ENCODE measurements at regions not wholly inside any gene's neighbourhood (a gene's known extent, or its start where the extent isn't known, plus 50 kb on each side); places are given as distances from the start of the nearest gene placed in this dataset.

- Histone ChIP-seq H3K36me3 (ENCODE audit: low read length) (no peaks in the 10 kb centered on the region), H3K4me3 (ENCODE audit: insufficient read depth, low read length, poor library complexity, severe bottlenecking) (no peak overlapping the region), H3K27ac (ENCODE audit: low read depth, low read length) (no peak overlapping the region), H3K9me3 (ENCODE audit: insufficient read depth, low read length) (no peaks in the 10 kb centered on the region), H3K9me2 (replicated peaks; ENCODE audit: insufficient read depth, low read length) (no peaks in the 10 kb centered on the region), H3K79me2 (ENCODE audit: insufficient read depth, low read length) (no peaks in the 10 kb centered on the region), H4K20me1 (ENCODE audit: low read depth, low read length) (no peaks in the 10 kb centered on the region), H3K9ac (ENCODE audit: low read length) (no peak overlapping the region), H3F3A (ENCODE audit: insufficient read depth) (no peaks in the 10 kb centered on the region), H2AFZ (ENCODE audit: low read depth, low read length, severe bottlenecking) (no peak overlapping the region), H3K4me2 (ENCODE audit: low read depth, low read length, poor library complexity, severe bottlenecking) (no peak overlapping the region), H3K27me3 (ENCODE audit: low read length) (no peaks in the 10 kb centered on the region)
- no peak for TF ChIP-seq EZH2phosphoT487 (conservative IDR thresholded peaks at IDR 0.05; ENCODE audit: low read length)
- TF ChIP-seq, protein P1, sequence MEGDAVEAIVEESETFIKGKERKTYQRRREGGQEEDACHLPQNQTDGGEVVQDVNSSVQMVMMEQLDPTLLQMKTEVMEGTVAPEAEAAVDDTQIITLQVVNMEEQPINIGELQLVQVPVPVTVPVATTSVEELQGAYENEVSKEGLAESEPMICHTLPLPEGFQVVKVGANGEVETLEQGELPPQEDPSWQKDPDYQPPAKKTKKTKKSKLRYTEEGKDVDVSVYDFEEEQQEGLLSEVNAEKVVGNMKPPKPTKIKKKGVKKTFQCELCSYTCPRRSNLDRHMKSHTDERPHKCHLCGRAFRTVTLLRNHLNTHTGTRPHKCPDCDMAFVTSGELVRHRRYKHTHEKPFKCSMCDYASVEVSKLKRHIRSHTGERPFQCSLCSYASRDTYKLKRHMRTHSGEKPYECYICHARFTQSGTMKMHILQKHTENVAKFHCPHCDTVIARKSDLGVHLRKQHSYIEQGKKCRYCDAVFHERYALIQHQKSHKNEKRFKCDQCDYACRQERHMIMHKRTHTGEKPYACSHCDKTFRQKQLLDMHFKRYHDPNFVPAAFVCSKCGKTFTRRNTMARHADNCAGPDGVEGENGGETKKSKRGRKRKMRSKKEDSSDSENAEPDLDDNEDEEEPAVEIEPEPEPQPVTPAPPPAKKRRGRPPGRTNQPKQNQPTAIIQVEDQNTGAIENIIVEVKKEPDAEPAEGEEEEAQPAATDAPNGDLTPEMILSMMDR (IDR thresholded peaks at IDR 0.05; ENCODE audit: insufficient read depth, low read length, poor library complexity, severe bottlenecking), result no peak
These were observed 127.8 kb upstream of the FOXA2 start for GRCh38 chr20:22711971-22712755.

GRCh38 chr20:22716821-22717351 is 132.5 kb upstream of the FOXA2 start:
- TF ChIP-seq EZH2phosphoT487 (conservative IDR thresholded peaks at IDR 0.05; ENCODE audit: low read length), result no peak
- TF ChIP-seq, protein P1 (IDR thresholded peaks at IDR 0.05; ENCODE audit: insufficient read depth, low read length, poor library complexity, severe bottlenecking), result no peak
- Histone ChIP-seq H3K9ac (ENCODE audit: low read length) (no peak overlapping the region), H3K27ac (ENCODE audit: low read depth, low read length) (no peak overlapping the region), H3K4me3 (ENCODE audit: insufficient read depth, low read length, poor library complexity, severe bottlenecking) (no peak overlapping the region), H4K20me1 (ENCODE audit: low read depth, low read length) (no peaks in the 10 kb centered on the region), H2AFZ (ENCODE audit: low read depth, low read length, severe bottlenecking) (no peak overlapping the region), H3K9me3 (ENCODE audit: insufficient read depth, low read length) (no peaks in the 10 kb centered on the region), H3K27me3 (ENCODE audit: low read length) (no peaks in the 10 kb centered on the region), H3F3A (ENCODE audit: insufficient read depth) (no peaks in the 10 kb centered on the region), H3K36me3 (ENCODE audit: low read length) (no peaks in the 10 kb centered on the region), H3K4me2 (ENCODE audit: low read depth, low read length, poor library complexity, severe bottlenecking) (no peak overlapping the region), H3K79me2 (ENCODE audit: insufficient read depth, low read length) (no peaks in the 10 kb centered on the region), H3K9me2 (replicated peaks; ENCODE audit: insufficient read depth, low read length) (no peaks in the 10 kb centered on the region)

DNA sequence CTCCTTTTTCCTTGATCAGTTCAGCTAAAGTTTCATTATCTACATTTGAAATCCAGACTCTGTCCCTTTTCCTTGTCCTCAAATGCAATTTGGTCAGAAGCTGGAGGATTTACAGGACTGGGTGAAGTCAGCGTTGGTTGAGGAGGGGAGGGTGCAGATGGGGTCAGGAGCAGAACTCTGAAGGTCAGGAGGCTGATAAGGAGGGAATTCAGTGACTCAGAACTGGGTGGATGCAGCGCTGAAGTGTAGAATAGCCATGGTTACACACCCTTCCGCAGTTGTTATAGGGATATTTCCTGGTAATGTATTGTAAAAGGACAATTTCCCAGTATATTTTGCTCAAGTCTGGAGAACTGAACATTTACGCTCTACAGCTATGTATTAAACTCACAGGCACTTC is 133.1 kb upstream of the FOXA2 start:
- no peaks in the 10 kb centered on the region for H3K79me2 ChIP-seq (ENCODE audit: insufficient read depth, low read length)
- no peaks in the 10 kb centered on the region for H3K9me2 ChIP-seq (replicated peaks; ENCODE audit: insufficient read depth, low read length)
- TF ChIP-seq, protein P1 (IDR thresholded peaks at IDR 0.05; ENCODE audit: insufficient read depth, low read length, poor library complexity, severe bottlenecking), result no peak
- TF ChIP-seq EZH2phosphoT487 (conservative IDR thresholded peaks at IDR 0.05; ENCODE audit: low read length), result no peak
- H3K4me3 ChIP-seq (ENCODE audit: insufficient read depth, low read length, poor library complexity, severe bottlenecking), result no peak overlapping the region
- H3K27ac ChIP-seq (ENCODE audit: low read depth, low read length), result no peak overlapping the region
- H4K20me1 ChIP-seq (ENCODE audit: low read depth, low read length), result no peaks in the 10 kb centered on the region
- H2AFZ ChIP-seq (ENCODE audit: low read depth, low read length, severe bottlenecking), result no peak overlapping the region
- H3K9ac ChIP-seq (ENCODE audit: low read length), result no peak overlapping the region
- H3K9me3 ChIP-seq (ENCODE audit: insufficient read depth, low read length), result no peaks in the 10 kb centered on the region
- H3K36me3 ChIP-seq (ENCODE audit: low read length), result no peaks in the 10 kb centered on the region
- no peak overlapping the region for H3K4me2 ChIP-seq (ENCODE audit: low read depth, low read length, poor library complexity, severe bottlenecking)
- H3K27me3 ChIP-seq (ENCODE audit: low read length), result no peaks in the 10 kb centered on the region
- no peaks in the 10 kb centered on the region for H3F3A ChIP-seq (ENCODE audit: insufficient read depth)

Data from SU-DHL-6 (cell line).